GM12892 (cell line): ENCODE measurements at regions not wholly inside any gene's neighbourhood (a gene's known extent, or its start where the extent isn't known, plus 50 kb on each side); places are given as distances from the start of the nearest gene placed in this dataset.

Experiments used
- POLR2A ChIP-seq: IDR thresholded peaks from 2 replicates; pipeline ENCODE4 v1.6.1; 2011; ENCODE audit warnings: low read depth, low read length, control low read depth
- POLR2AphosphoS5 ChIP-seq: IDR thresholded peaks from 2 replicates; pipeline ENCODE4 v1.6.1; 2011; ENCODE audit warnings: low read depth, low read length, control low read depth

DNA sequence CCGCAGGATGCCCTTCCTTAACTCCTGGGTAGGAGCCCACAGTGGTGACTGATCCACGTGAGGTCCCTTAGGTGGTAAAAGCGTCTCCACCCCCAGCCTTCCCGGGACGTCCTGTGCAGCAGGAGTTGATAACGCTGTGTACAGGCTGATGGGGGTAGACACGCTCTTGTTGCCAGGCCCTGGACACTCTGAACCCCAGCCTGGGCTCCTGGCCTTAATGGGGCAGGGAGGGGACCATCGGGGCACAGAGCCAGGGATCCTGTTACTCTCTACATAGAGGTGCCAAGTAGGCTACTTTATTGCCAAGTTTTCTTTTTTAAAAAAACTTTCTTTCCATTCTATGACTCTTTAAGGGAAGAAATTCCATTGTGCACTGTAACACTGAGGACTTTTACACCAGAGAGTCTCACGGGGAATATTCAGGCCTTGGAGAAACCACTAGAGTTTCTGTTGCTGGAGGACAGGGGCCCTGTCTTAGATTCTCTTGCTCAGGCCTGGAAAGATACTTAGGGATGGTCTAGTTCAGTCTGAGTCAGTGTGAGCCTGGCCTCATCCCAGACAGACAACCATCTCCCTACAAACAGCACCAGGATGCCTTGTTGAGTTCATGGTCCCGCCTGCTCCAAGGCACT is 104.3 kb upstream of the RNU6-1 start:
- no peak for TF ChIP-seq POLR2A
- TF ChIP-seq POLR2AphosphoS5 = no peak
